ENCODE measurements at regions not wholly inside any gene's neighbourhood (a gene's known extent, or its start where the extent isn't known, plus 50 kb on each side); places are given as distances from the start of the nearest gene placed in this dataset.

DNA sequence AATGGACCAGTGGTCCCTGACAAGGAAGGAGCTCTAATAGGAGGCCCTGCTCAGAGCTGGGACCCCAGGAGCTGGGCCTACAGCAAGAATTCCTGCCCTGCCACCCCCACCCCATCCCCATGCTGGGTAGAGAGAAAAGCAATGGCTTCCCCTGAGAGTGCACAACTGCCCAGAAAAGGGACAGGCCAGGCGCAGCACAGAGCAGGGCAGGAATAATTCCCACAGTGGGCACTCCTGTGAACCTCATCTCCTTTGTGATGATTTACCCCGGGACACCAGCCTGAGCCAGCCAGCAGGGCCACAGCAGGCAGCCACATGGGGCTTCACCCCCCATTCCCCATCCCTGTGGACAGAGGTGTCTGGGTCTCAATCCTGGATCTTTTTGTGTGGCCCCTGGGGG lies 104.0 kb upstream of the IQSEC1 start:
- Mint-ChIP-seq H3K4me3 (no peak overlapping the region), H3K27ac (no peak overlapping the region), H3K36me3 (ENCODE audit: low read depth) (peaks cover 18% of the 10 kb centered on the region), H3K9me3 (peaks cover 42% of the 10 kb centered on the region), H3K27me3 (ENCODE audit: low read depth, poor library complexity) (peaks cover 7% of the 10 kb centered on the region), H3K4me1 (no peaks in the 10 kb centered on the region)
- TF ChIP-seq, protein P1, sequence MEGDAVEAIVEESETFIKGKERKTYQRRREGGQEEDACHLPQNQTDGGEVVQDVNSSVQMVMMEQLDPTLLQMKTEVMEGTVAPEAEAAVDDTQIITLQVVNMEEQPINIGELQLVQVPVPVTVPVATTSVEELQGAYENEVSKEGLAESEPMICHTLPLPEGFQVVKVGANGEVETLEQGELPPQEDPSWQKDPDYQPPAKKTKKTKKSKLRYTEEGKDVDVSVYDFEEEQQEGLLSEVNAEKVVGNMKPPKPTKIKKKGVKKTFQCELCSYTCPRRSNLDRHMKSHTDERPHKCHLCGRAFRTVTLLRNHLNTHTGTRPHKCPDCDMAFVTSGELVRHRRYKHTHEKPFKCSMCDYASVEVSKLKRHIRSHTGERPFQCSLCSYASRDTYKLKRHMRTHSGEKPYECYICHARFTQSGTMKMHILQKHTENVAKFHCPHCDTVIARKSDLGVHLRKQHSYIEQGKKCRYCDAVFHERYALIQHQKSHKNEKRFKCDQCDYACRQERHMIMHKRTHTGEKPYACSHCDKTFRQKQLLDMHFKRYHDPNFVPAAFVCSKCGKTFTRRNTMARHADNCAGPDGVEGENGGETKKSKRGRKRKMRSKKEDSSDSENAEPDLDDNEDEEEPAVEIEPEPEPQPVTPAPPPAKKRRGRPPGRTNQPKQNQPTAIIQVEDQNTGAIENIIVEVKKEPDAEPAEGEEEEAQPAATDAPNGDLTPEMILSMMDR (IDR thresholded peaks at IDR 0.05) = no peak
- no peak for DNase-seq

DNA sequence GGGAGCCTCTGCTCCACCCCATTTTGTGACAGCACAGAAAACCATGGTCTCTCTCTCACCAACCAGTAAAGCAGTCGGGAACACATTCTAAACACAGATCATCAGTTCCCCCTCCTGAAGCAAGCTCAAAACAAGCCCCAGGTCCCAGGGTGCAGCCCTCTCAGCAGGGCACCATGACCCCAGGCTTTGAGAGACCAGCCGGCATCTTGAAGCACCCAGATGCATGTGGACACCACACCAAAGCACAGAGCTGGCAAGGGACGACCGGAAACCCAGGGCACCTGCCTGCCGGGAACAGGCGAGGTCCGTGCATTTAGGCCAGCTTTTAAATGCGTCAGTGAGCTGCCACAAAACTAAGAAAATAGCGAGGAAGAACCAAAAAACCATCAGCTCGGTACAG lies 103.2 kb upstream of the IQSEC1 start:
- H3K4me3 Mint-ChIP-seq = no peak overlapping the region
- H3K36me3 Mint-ChIP-seq (ENCODE audit: low read depth) = peaks cover 18% of the 10 kb centered on the region
- H3K4me1 Mint-ChIP-seq = no peaks in the 10 kb centered on the region
- no peak overlapping the region for H3K27ac Mint-ChIP-seq
- peaks cover 7% of the 10 kb centered on the region for H3K27me3 Mint-ChIP-seq (ENCODE audit: low read depth, poor library complexity)
- no peak for DNase-seq
- peaks cover 37% of the 10 kb centered on the region for H3K9me3 Mint-ChIP-seq
- TF ChIP-seq, protein P1 (IDR thresholded peaks at IDR 0.05) = no peak

DNA sequence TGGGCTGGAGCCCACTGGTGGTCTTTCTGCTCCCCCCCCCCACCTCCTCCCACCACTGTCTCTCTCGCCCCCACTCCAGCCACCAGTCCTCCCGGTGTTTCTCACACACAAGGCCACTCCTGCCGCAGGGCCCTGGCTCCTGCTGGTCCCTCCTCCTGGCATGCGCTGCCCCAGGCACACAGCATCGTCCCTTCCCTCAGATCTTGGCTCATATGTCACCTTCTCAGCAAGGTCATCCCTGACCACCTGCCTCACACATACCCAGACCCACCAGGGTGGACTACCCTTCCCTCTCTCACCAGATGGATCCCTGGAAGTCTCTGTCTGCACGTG lies 101.5 kb upstream of the IQSEC1 start:
- Mint-ChIP-seq H3K27me3 (ENCODE audit: low read depth, poor library complexity) (peaks cover 10% of the 10 kb centered on the region), H3K9me3 (peaks cover 23% of the 10 kb centered on the region), H3K36me3 (ENCODE audit: low read depth) (peaks cover 14% of the 10 kb centered on the region), H3K27ac (no peak overlapping the region), H3K4me1 (no peaks in the 10 kb centered on the region), H3K4me3 (no peak overlapping the region)
- TF ChIP-seq, protein P1 (IDR thresholded peaks at IDR 0.05) = no peak
- DNase-seq = no peak

DNA sequence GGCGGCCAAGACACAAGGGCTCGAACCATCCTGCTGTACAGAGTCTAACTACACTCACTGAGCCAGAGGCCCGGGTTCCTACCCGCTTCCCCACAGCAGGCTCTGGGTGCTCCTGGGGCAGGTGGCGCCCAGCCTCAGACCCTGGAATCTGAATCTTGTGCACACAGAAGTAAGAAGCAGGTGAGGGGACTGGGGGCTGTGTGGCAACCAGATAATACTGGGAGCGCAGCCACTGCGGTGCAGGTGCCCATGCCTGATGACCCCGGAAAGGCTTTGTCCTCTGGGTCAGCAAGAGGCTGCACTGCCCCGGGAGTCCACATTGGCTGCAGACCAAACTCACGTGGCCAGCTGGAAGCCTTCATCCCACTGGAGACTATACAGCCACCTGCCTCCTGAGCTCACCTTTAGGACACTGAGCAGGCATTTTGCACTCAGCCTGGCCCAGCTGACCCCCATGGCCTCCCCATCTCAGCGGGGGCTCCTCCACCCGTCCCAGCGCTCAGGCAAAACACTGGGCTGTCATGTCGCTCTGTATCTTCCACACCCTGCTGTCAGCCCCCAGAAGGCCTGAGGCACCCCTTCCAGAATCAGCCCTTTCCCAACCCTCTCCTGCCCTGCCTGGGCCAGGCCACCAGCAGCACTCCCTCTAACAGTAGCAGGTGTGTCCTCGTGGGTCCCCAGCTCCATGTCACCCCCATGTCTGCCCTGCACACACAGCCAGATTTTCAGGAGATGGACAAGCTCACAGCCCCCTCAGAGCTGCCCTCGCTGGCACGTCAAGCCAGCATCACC lies 101.0 kb upstream of the IQSEC1 start:
- peaks cover 14% of the 10 kb centered on the region for H3K36me3 Mint-ChIP-seq (ENCODE audit: low read depth)
- H3K27ac Mint-ChIP-seq = no peak overlapping the region

DNA sequence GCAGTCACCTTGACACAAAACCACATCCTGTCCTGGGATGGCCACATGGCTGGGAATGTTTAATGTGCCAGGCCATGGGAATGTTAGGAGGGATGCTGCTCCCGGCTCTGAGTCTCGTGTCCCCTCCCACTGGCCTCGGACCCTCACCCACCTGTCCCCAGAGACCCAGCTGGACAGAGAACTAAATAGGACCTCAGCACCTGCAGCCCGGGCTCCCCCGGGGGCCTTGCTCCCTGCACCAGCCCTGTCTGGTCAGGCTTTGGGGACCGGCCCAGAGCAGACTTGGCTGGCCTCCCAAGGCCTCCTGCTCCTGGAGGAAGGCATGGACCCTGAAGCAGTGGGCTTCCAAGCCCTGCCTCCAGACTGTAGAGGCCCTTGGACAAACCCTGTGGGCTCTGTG lies 100.0 kb upstream of the IQSEC1 start:
- H3K27ac Mint-ChIP-seq = no peak overlapping the region
- H3K27me3 Mint-ChIP-seq (ENCODE audit: low read depth, poor library complexity) = peaks cover 11% of the 10 kb centered on the region
- no peaks in the 10 kb centered on the region for H3K4me1 Mint-ChIP-seq
- peaks cover 18% of the 10 kb centered on the region for H3K9me3 Mint-ChIP-seq
- H3K4me3 Mint-ChIP-seq = no peak overlapping the region
- H3K36me3 Mint-ChIP-seq (ENCODE audit: low read depth) = peaks cover 4% of the 10 kb centered on the region
- TF ChIP-seq, protein P1 (IDR thresholded peaks at IDR 0.05) = no peak
- DNase-seq = no peak

More for the DNA sequence above, 101.0 kb upstream of the IQSEC1 start:
- TF ChIP-seq, protein P1 (IDR thresholded peaks at IDR 0.05) = no peak
- peaks cover 10% of the 10 kb centered on the region for H3K27me3 Mint-ChIP-seq (ENCODE audit: low read depth, poor library complexity)
- no peak for DNase-seq
- no peak overlapping the region for H3K4me3 Mint-ChIP-seq
- H3K4me1 Mint-ChIP-seq = no peaks in the 10 kb centered on the region
- peaks cover 26% of the 10 kb centered on the region for H3K9me3 Mint-ChIP-seq

DNA sequence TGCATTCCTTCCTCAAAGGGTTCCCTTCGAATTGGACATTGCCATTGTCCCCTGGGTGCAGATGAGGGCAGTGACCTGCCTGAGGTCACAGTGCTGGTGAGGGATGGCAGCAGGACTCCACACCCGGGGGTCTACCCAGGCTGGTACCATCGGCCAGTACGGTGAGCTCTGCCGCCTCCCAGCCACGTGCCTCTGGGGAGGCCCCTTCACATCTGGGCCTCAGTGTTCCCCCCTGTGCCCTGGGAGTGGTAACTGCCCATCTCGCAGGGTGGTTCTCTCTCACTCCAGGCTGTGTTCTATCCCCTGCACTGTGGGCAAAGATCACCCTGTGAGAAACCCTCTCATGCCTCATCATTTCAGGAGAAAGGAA lies 99.4 kb upstream of the IQSEC1 start:
- Mint-ChIP-seq H3K27ac (no peak overlapping the region), H3K9me3 (peaks cover 13% of the 10 kb centered on the region), H3K36me3 (ENCODE audit: low read depth) (no peaks in the 10 kb centered on the region), H3K4me1 (no peaks in the 10 kb centered on the region), H3K27me3 (ENCODE audit: low read depth, poor library complexity) (peaks cover 15% of the 10 kb centered on the region), H3K4me3 (no peak overlapping the region)
- TF ChIP-seq, protein P1 (IDR thresholded peaks at IDR 0.05) = no peak
- DNase-seq = no peak
